Activated CD8-positive, alpha-beta T cell treated with anti-CD3 and anti-CD28 coated beads for 36 hours (primary cell): ENCODE measurements at regions not wholly inside any gene's neighbourhood (a gene's known extent, or its start where the extent isn't known, plus 50 kb on each side); places are given as distances from the start of the nearest gene placed in this dataset.

ENCODE experiments used
- ATAC-seq: fragments of 200-7000 bp; cut with Tn5 transposase; one replicate; pipeline ENCODE4 v1.10.0; 2021; ENCODE audit warnings: mild to moderate bottlenecking, moderate library complexity
- CTCF ChIA-PET: fragments of 350-600 bp; sonication (Branson Sonifier 250); formaldehyde crosslinking; loops from one replicate; lab custom pipeline; 2021; ENCODE audit warnings: antibody characterized with exemption; lab: Charles Lee
- POLR2A ChIA-PET: fragments of 350-600 bp; sonication (Branson Sonifier 250); formaldehyde crosslinking; loops from one replicate; lab custom pipeline; 2021; ENCODE audit warnings: antibody characterized with exemption; lab: Charles Lee
- DNase-seq: peaks from one replicate; pipeline ENCODE4 v3.0.0-alpha.2; 2020
- H3K27ac Mint-ChIP-seq: one replicate; pipeline ENCODE4 v1.8.0; 2021; ENCODE audit warnings: mild to moderate bottlenecking, mixed read lengths
- H3K27me3 Mint-ChIP-seq: one replicate; pipeline ENCODE4 v1.8.0; 2021; ENCODE audit warnings: mixed read lengths
- H3K36me3 Mint-ChIP-seq: one replicate; pipeline ENCODE4 v1.8.0; 2021; ENCODE audit warnings: low read depth, mixed read lengths
- H3K4me1 Mint-ChIP-seq: one replicate; pipeline ENCODE4 v1.8.0; 2021; ENCODE audit warnings: low read depth, mixed read lengths
- H3K4me3 Mint-ChIP-seq: one replicate; pipeline ENCODE4 v1.8.0; 2021; ENCODE audit warnings: mild to moderate bottlenecking, moderate library complexity, mixed read lengths
- H3K9me3 Mint-ChIP-seq: one replicate; pipeline ENCODE4 v1.8.0; 2021; ENCODE audit warnings: mixed read lengths
- CTCF ChIP-seq: fragments of 200-600 bp; IDR thresholded peaks from one replicate; pipeline ENCODE4 v1.8.0; 2022; ENCODE audit warnings: antibody characterized with exemption, mild to moderate bottlenecking
- intact Hi-C: fragments of 100-400 bp; cut with micrococcal nuclease; formaldehyde crosslinking; loops from one replicate; pipeline ENCODE4 v1.10.0; 2022

GRCh38 chr7:42987648-42988214 lies 55.6 kb downstream of the MRPL32 start:
- no peaks in the 10 kb centered on the region for H3K4me1 Mint-ChIP-seq
- no peak overlapping the region for H3K4me3 Mint-ChIP-seq
- ChIA-PET POLR2A (no interaction called here), CTCF (interaction anchor here (0.8 to 1.2 kb wide), 2 partner anchors 11 to 1047 kb away, joined by 3 read pairs; no protein-coding TSS in a partner anchor)
- TF ChIP-seq CTCF = no peak
- DNase-seq = no peak
- no peak for ATAC-seq
- H3K27me3 Mint-ChIP-seq = peaks cover 28% of the 10 kb centered on the region
- H3K36me3 Mint-ChIP-seq = no peaks in the 10 kb centered on the region
- no peak overlapping the region for H3K27ac Mint-ChIP-seq
- H3K9me3 Mint-ChIP-seq = peaks cover 2% of the 10 kb centered on the region
- intact Hi-C loops = no loop called here

DNA sequence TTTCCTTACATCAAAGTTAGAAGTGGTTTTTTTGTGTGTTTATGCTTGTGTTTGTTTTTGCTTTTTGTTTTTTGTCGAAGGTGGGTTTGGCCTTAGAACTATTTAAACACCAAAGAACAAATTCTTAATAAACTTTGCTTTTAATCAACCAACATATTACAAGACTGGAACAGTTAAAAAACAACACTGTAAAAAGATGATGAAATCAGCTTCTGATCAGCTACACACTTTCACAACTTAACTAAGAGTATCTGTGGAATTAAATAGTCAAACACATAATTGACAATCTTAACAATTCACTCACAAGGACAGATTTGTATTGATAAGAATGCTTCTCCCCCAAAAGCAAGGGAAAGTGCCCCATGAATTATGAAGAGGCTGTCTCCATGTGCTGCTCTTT lies 58.8 kb downstream of the MRPL32 start:
- TF ChIP-seq CTCF = no peak
- H3K36me3 Mint-ChIP-seq = no peaks in the 10 kb centered on the region
- ChIA-PET POLR2A (no interaction called here), CTCF (no interaction called here)
- H3K4me1 Mint-ChIP-seq = no peaks in the 10 kb centered on the region
- H3K9me3 Mint-ChIP-seq = no peaks in the 10 kb centered on the region
- H3K4me3 Mint-ChIP-seq = no peak overlapping the region
- DNase-seq (no peak), ATAC-seq (no peak)
- intact Hi-C loops = no loop called here
- no peak overlapping the region for H3K27ac Mint-ChIP-seq
- H3K27me3 Mint-ChIP-seq = peaks cover 33% of the 10 kb centered on the region

DNA sequence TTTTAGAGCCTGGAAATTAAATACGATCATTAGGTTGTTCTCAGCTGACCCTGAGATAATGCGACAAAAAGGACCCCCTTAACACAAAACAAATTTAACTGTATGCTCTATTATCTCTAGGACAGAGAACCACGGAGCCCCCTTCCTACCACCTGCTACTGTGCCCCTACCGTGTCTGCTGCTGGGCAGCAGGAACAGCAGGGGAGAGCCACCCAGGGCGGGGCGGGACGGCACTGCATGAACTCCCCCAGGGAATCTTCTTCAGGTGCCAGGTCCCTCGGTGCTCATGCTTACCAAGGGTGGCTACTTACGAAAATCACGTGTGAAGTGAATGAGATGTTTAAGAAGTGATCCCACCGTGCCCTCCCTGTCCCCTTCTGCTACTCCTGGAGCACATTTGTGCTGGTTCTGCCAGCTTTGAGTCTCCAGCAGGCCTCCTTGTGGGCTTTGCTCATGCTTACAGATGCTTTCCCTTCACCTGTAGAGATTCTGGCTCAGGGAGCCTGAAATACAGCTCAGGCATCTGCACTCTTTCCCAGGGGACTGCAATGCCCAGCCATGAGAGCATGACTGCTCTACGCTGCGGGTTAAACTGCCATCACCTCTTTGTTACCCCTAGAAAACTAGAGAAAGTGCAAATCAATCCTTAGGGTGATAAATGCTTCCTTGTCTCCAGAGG lies 59.9 kb downstream of the MRPL32 start:
- DNase-seq (no peak), ATAC-seq (no peak)
- Mint-ChIP-seq H3K27ac (no peak overlapping the region), H3K4me3 (no peak overlapping the region), H3K27me3 (peaks cover 29% of the 10 kb centered on the region), H3K9me3 (no peaks in the 10 kb centered on the region), H3K36me3 (no peaks in the 10 kb centered on the region), H3K4me1 (no peaks in the 10 kb centered on the region)
- ChIA-PET POLR2A (no interaction called here), CTCF (no interaction called here)
- TF ChIP-seq CTCF = no peak
- intact Hi-C loops = no loop called here

GRCh38 chr7:42993038-42993437 lies 60.9 kb downstream of the MRPL32 start:
- CTCF ChIA-PET = no interaction called here
- intact Hi-C loops = no loop called here

More at GRCh38 chr7:42993038-42993437, 60.9 kb downstream of the MRPL32 start:
- Mint-ChIP-seq H3K27me3 (peaks cover 24% of the 10 kb centered on the region), H3K9me3 (no peaks in the 10 kb centered on the region), H3K27ac (no peak overlapping the region), H3K4me1 (no peaks in the 10 kb centered on the region), H3K36me3 (no peaks in the 10 kb centered on the region), H3K4me3 (no peak overlapping the region)
- no peak for DNase-seq
- no peak for ATAC-seq
- TF ChIP-seq CTCF = no peak
- POLR2A ChIA-PET = no interaction called here
